ENCODE measurements at regions not wholly inside any gene's neighbourhood (a gene's known extent, or its start where the extent isn't known, plus 50 kb on each side); places are given as distances from the start of the nearest gene placed in this dataset.

- TF ChIP-seq CTCF (IDR thresholded peaks at IDR 0.05): no peak
- no peak for TF ChIP-seq POLR2AphosphoS5 (IDR thresholded peaks at IDR 0.05; ENCODE audit: low read depth, low read length)
- no peak for TF ChIP-seq SIN3A (IDR thresholded peaks at IDR 0.05; ENCODE audit: borderline replicate concordance, insufficient read depth, low read depth, low read length)
- no peak for TF ChIP-seq TCF7L2 (IDR thresholded peaks at IDR 0.05; ENCODE audit: low read depth, low read length)
Measured at GRCh38 chr3:189502676-189503257, 128.4 kb upstream of the TP63 start.
